ENCODE measurements at regions not wholly inside any gene's neighbourhood (a gene's known extent, or its start where the extent isn't known, plus 50 kb on each side); places are given as distances from the start of the nearest gene placed in this dataset.

DNA sequence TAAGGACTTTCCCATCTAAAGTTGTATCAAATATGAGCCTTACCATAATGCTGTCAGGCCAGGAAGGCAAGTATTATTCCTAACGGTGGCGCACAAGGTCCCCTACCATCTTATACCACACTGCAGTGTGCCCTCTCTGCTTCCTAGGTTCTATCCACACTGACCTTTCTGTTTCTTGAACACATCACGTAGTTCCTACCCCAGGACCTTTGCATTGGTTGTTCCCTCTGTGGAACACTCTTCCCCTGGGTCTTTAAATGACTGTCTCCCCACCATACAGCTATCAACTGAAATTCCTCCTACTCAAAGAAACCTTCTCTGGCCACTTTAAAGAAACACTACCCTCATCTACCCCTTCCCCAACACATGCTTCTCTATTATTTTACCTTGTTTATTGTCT is 104.5 kb upstream of the SPACA1 start:
- TF ChIP-seq L3MBTL2 (conservative IDR thresholded peaks at IDR 0.05) (no peak), ZNF384 (IDR thresholded peaks at IDR 0.05) (no peak), SP1 (IDR thresholded peaks at IDR 0.05) (no peak), ARNT (IDR thresholded peaks at IDR 0.05) (no peak), SUZ12 (IDR thresholded peaks at IDR 0.05) (no peak)

Measured in HEK293T (cell line).